Loucy (cell line): ENCODE measurements at regions not wholly inside any gene's neighbourhood (a gene's known extent, or its start where the extent isn't known, plus 50 kb on each side); places are given as distances from the start of the nearest gene placed in this dataset.

Source experiments
- EZH2phosphoT487 ChIP-seq: fragments of 200-600 bp; IDR thresholded peaks from 2 replicates; pipeline ENCODE4 v1.6.1; 2018; ENCODE audit warnings: antibody characterized with exemption, mild to moderate bottlenecking, moderate library complexity, borderline replicate concordance
- TF ChIP-seq, protein P1 (sequence below): fragments of 200-600 bp; sonication (generic); conservative IDR thresholded peaks from 2 replicates; pipeline ENCODE4 v1.5.1; 2014; ENCODE audit warnings: mild to moderate bottlenecking, antibody characterized with exemption, low read length

- TF ChIP-seq, protein P1, sequence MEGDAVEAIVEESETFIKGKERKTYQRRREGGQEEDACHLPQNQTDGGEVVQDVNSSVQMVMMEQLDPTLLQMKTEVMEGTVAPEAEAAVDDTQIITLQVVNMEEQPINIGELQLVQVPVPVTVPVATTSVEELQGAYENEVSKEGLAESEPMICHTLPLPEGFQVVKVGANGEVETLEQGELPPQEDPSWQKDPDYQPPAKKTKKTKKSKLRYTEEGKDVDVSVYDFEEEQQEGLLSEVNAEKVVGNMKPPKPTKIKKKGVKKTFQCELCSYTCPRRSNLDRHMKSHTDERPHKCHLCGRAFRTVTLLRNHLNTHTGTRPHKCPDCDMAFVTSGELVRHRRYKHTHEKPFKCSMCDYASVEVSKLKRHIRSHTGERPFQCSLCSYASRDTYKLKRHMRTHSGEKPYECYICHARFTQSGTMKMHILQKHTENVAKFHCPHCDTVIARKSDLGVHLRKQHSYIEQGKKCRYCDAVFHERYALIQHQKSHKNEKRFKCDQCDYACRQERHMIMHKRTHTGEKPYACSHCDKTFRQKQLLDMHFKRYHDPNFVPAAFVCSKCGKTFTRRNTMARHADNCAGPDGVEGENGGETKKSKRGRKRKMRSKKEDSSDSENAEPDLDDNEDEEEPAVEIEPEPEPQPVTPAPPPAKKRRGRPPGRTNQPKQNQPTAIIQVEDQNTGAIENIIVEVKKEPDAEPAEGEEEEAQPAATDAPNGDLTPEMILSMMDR = no peak
- no peak for TF ChIP-seq EZH2phosphoT487
Observed at GRCh38 chr16:49181791-49182518, 99.7 kb downstream of the CBLN1 start.
